DMS153 (cell line): ENCODE measurements at regions not wholly inside any gene's neighbourhood (a gene's known extent, or its start where the extent isn't known, plus 50 kb on each side); places are given as distances from the start of the nearest gene placed in this dataset.

Experiments used
- DNase-seq: peaks from one replicate; lab custom pipeline; 2025; lab: John Stamatoyannopoulos, UW

- DNase-seq = no peak
These were observed 110.9 kb upstream of the IRF2BP2 start for GRCh38 chr1:234720709-234721441.

- no peak for DNase-seq
These were observed 109.7 kb upstream of the IRF2BP2 start for GRCh38 chr1:234719454-234720251.

GRCh38 chr1:234718496-234719453, 108.8 kb upstream of the IRF2BP2 start:
- no peak for DNase-seq

- DNase-seq = peak; percentile 69
These were observed 107.0 kb upstream of the IRF2BP2 start for GRCh38 chr1:234716908-234717375.

- DNase-seq = no peak
These were observed 105.5 kb upstream of the IRF2BP2 start for GRCh38 chr1:234715252-234716014.

- no peak for DNase-seq
These were observed 103.9 kb upstream of the IRF2BP2 start for GRCh38 chr1:234713859-234714258.

GRCh38 chr1:234713440-234713839, 103.5 kb upstream of the IRF2BP2 start:
- DNase-seq = no peak

GRCh38 chr1:234712891-234713305, 102.9 kb upstream of the IRF2BP2 start:
- DNase-seq = no peak

- DNase-seq = no peak
These were observed 101.2 kb upstream of the IRF2BP2 start for GRCh38 chr1:234710936-234711724.

GRCh38 chr1:234710381-234710780, 100.4 kb upstream of the IRF2BP2 start:
- DNase-seq = no peak

GRCh38 chr1:234709473-234710228, 99.7 kb upstream of the IRF2BP2 start:
- peak; percentile 29 for DNase-seq

GRCh38 chr1:234708700-234709395, 98.9 kb upstream of the IRF2BP2 start:
- no peak for DNase-seq

- no peak for DNase-seq
These were observed 97.7 kb upstream of the IRF2BP2 start for GRCh38 chr1:234707641-234708040.

- no peak for DNase-seq
These were observed 97.0 kb upstream of the IRF2BP2 start for GRCh38 chr1:234706931-234707330.

- DNase-seq = no peak
These were observed 96.2 kb upstream of the IRF2BP2 start for GRCh38 chr1:234706199-234706598.

- no peak for DNase-seq
These were observed 95.6 kb upstream of the IRF2BP2 start for GRCh38 chr1:234705615-234706014.

- no peak for DNase-seq
These were observed 94.3 kb upstream of the IRF2BP2 start for GRCh38 chr1:234704106-234704887.

- DNase-seq = no peak
These were observed 92.5 kb upstream of the IRF2BP2 start for GRCh38 chr1:234702342-234703000.
